HCT116 (cell line): ENCODE measurements at regions not wholly inside any gene's neighbourhood (a gene's known extent, or its start where the extent isn't known, plus 50 kb on each side); places are given as distances from the start of the nearest gene placed in this dataset.

Experiments
- ATAC-seq: fragments of 200-7000 bp; cut with Tn5 transposase; 2 replicates; pipeline ENCODE4 v1.9.1; 2020; ENCODE audit warnings: mild to moderate bottlenecking, moderate library complexity
- BruUV-seq: library from RNA; stranded (reverse); fragments of 400-500 nt; replicated peaks from 2 replicates; lab custom pipeline; 2021; lab: Mats Ljungman, UMichigan
- CTCF ChIA-PET: fragments of 300-600 bp; sonication (Branson Sonifier 250); formaldehyde crosslinking; loops from one replicate; lab custom pipeline; 2021; ENCODE audit warnings: antibody characterized with exemption; lab: Charles Lee
- POLR2A ChIA-PET: fragments of 300-600, 350-600 bp; sonication (Branson Sonifier 250); formaldehyde crosslinking; loops from one replicate; lab custom pipeline; 2021; ENCODE audit warnings: antibody characterized with exemption; lab: Charles Lee
- RAD21 ChIA-PET, 2 experiments: fragments of 300-600 bp; sonication (Branson Sonifier 250); formaldehyde crosslinking; loops; one replicate each; lab custom pipeline; 2023; ENCODE audit warnings: low total read pairs in 2 of 2; ENCODE audit not compliant: uncharacterized antibody in 2 of 2, unreplicated experiment in 2 of 2, low non-redundant PET in 1 of 2; lab: Charles Lee
- DNase-seq: peaks from one replicate; pipeline ENCODE4 v3.0.0-alpha.2; 2010; ENCODE audit warnings: low read depth, low spot score
- H2AFZ ChIP-seq: fragments of 200-600 bp; shearing (Covaris generic), sonication (generic); 2 replicates; pipeline ENCODE4 v1.6.1; 2017; ENCODE audit warnings: low read depth, mixed run types, mixed read lengths, antibody characterized with exemption, low read length; ENCODE audit not compliant: poor library complexity, severe bottlenecking
- H3K27ac ChIP-seq: 2 replicates; pipeline ENCODE4 v1.5.1; 2012; ENCODE audit warnings: low read depth, low read length
- H3K27me3 ChIP-seq: fragments of 200-600 bp; sonication (generic); 2 replicates; pipeline ENCODE4 v1.6.1; 2016; ENCODE audit warnings: mixed run types, low read length, mixed read lengths; ENCODE audit not compliant: insufficient read depth
- H3K36me3 ChIP-seq, 2 experiments: fragments of 200-500 bp in 1 of 2; fragments of 200-600 bp in 1 of 2; sonication (Bioruptor generic) in 1 of 2; sonication (generic) in 1 of 2; 2 replicates each; pipeline versions ENCODE4 v1.5.1 to v1.6.1; 2014 to 2016; ENCODE audit warnings: low read length in 2 of 2, inconsistent platforms in 1 of 2, mixed read lengths in 1 of 2, mixed run types in 1 of 2; ENCODE audit not compliant: insufficient read depth in 2 of 2, control insufficient read depth in 1 of 2
- H3K4me1 ChIP-seq, 2 experiments: fragments of 200-600 bp in 1 of 2; sonication (generic) in 1 of 2; 2 replicates each; pipeline versions ENCODE4 v1.5.1 to v1.6.1; 2012 to 2017; ENCODE audit warnings: low read length in 2 of 2, inconsistent platforms in 1 of 2, mild to moderate bottlenecking in 1 of 2, mixed read lengths in 1 of 2, mixed run types in 1 of 2, moderate library complexity in 1 of 2; ENCODE audit not compliant: insufficient read depth in 2 of 2, control insufficient read depth in 1 of 2
- H3K4me2 ChIP-seq: fragments of 200-600 bp; sonication (generic); 2 replicates; pipeline ENCODE4 v1.6.1; 2017; ENCODE audit warnings: mixed run types, low read length, mixed read lengths
- H3K4me3 ChIP-seq, 2 experiments: fragments of 200-600 bp in 1 of 2; sonication (generic) in 1 of 2; replicated peaks in 1 of 2; 2 replicates each; pipeline ENCODE4 v1.5.1; 2011 to 2016; ENCODE audit warnings: low read length in 2 of 2, control low read depth in 1 of 2, low read depth in 1 of 2, mild to moderate bottlenecking in 1 of 2, mixed read lengths in 1 of 2, mixed run types in 1 of 2
- H3K79me2 ChIP-seq: fragments of 200-600 bp; sonication (generic); 2 replicates; pipeline ENCODE4 v1.6.1; 2017; ENCODE audit warnings: mild to moderate bottlenecking, mixed run types, low read length, moderate library complexity, mixed read lengths; ENCODE audit not compliant: insufficient read depth
- H3K9ac ChIP-seq: fragments of 200-600 bp; sonication (generic); 2 replicates; pipeline ENCODE4 v1.6.1; 2016; ENCODE audit warnings: low read length, mixed read lengths
- H3K9me2 ChIP-seq: fragments of 200-600 bp; sonication (generic), shearing (Covaris generic); 2 replicates; pipeline ENCODE4 v1.6.1; 2017; ENCODE audit warnings: mixed run types, mild to moderate bottlenecking, moderate library complexity; ENCODE audit not compliant: insufficient read depth
- H3K9me3 ChIP-seq, 2 experiments: fragments of 200-500 bp in 1 of 2; fragments of 200-600 bp in 1 of 2; sonication (Bioruptor generic) in 1 of 2; sonication (generic) in 1 of 2; 2 replicates each; pipeline ENCODE4 v1.6.1; 2014 to 2017; ENCODE audit warnings: low read length in 2 of 2, mixed read lengths in 2 of 2, inconsistent platforms in 1 of 2, low read depth in 1 of 2, mild to moderate bottlenecking in 1 of 2, mixed run types in 1 of 2, moderate library complexity in 1 of 2; ENCODE audit not compliant: control insufficient read depth in 1 of 2, insufficient read depth in 1 of 2
- H4K20me1 ChIP-seq: fragments of 200-600 bp; sonication (generic), shearing (Covaris generic); 2 replicates; pipeline ENCODE4 v1.6.1; 2017; ENCODE audit warnings: mixed run types, mild to moderate bottlenecking, moderate library complexity; ENCODE audit not compliant: insufficient read depth
- EGR1 ChIP-seq: IDR thresholded peaks from 2 replicates; pipeline ENCODE4 v1.6.1; 2012; ENCODE audit warnings: low read depth
- ELF1 ChIP-seq: IDR thresholded peaks from 2 replicates; pipeline ENCODE4 v1.6.1; 2012; ENCODE audit warnings: low read depth, borderline replicate concordance
- EZH2 ChIP-seq: fragments of 200-600 bp; sonication (generic); IDR thresholded peaks from 2 replicates; pipeline ENCODE4 v1.6.1; 2017; ENCODE audit warnings: antibody characterized with exemption, mixed run types
- FOSL1 ChIP-seq: IDR thresholded peaks from 2 replicates; pipeline ENCODE4 v1.6.1; 2012; ENCODE audit warnings: low read depth
- JUND ChIP-seq: IDR thresholded peaks from 2 replicates; pipeline ENCODE4 v1.6.1; 2012
- POLR2AphosphoS5 ChIP-seq: IDR thresholded peaks from 2 replicates; pipeline ENCODE4 v1.6.1; 2011; ENCODE audit warnings: mild to moderate bottlenecking, low read depth, low read length, moderate library complexity
- RAD21 ChIP-seq: IDR thresholded peaks from 2 replicates; pipeline ENCODE4 v1.6.1; 2012; ENCODE audit warnings: low read depth, mild to moderate bottlenecking
- SIN3A ChIP-seq: IDR thresholded peaks from 2 replicates; pipeline ENCODE4 v1.6.1; 2012; ENCODE audit warnings: low read depth
- SP1 ChIP-seq: IDR thresholded peaks from 2 replicates; pipeline ENCODE4 v1.6.1; 2012; ENCODE audit warnings: low read depth
- SRF ChIP-seq: IDR thresholded peaks from 2 replicates; pipeline ENCODE4 v1.6.1; 2012; ENCODE audit warnings: low read depth
- TCF7L2 ChIP-seq: IDR thresholded peaks from 2 replicates; pipeline ENCODE4 v1.7.0; 2011; ENCODE audit warnings: borderline replicate concordance, inconsistent platforms; ENCODE audit not compliant: insufficient read depth, insufficient read length; ENCODE audit errors: extremely low read depth
- ZNF274 ChIP-seq: fragments of 200-500 bp; sonication (Bioruptor generic); IDR thresholded peaks from 2 replicates; pipeline ENCODE4 v1.6.1; 2014; ENCODE audit warnings: mild to moderate bottlenecking, low read depth, low read length, inconsistent platforms
- intact Hi-C: fragments of 100-400 bp; cut with micrococcal nuclease; formaldehyde crosslinking; loops from 2 replicates; pipeline ENCODE4 v1.10.0; 2022
- TF ChIP-seq, protein P1 (sequence below), 3 experiments: fragments of 200-600 bp in 1 of 3; sonication (generic) in 1 of 3; IDR thresholded peaks in 2 of 3; conservative IDR thresholded peaks in 1 of 3; 2 replicates each; pipeline ENCODE4 v1.5.1; 2012 to 2017; ENCODE audit warnings: low read depth in 2 of 3, low read length in 2 of 3, antibody characterized with exemption in 1 of 3, borderline replicate concordance in 1 of 3, control low read depth in 1 of 3, mild to moderate bottlenecking in 1 of 3, mixed read lengths in 1 of 3, mixed run types in 1 of 3, moderate library complexity in 1 of 3; ENCODE audit not compliant: insufficient read depth in 1 of 3

DNA sequence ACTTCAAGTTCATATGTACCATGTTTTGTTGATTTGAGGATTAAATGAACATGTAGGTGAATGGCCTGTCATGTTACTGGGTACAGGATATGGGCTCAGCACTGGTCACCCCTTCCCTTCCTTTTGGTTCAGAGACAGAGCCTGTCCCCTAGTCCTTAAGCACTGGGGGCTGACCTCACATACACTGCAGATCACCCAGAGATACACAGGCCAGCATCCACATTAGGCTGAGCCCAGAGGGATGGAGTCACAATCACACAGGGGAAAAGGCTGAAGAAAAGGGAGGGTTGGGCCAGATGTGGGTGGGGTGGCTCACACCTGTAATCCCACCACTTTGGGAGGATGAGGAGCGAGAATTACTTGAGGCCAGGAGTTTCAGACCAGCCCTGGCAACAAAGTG is 62.3 kb downstream of the IGLL5 start (continued):
- TF ChIP-seq, protein P1, sequence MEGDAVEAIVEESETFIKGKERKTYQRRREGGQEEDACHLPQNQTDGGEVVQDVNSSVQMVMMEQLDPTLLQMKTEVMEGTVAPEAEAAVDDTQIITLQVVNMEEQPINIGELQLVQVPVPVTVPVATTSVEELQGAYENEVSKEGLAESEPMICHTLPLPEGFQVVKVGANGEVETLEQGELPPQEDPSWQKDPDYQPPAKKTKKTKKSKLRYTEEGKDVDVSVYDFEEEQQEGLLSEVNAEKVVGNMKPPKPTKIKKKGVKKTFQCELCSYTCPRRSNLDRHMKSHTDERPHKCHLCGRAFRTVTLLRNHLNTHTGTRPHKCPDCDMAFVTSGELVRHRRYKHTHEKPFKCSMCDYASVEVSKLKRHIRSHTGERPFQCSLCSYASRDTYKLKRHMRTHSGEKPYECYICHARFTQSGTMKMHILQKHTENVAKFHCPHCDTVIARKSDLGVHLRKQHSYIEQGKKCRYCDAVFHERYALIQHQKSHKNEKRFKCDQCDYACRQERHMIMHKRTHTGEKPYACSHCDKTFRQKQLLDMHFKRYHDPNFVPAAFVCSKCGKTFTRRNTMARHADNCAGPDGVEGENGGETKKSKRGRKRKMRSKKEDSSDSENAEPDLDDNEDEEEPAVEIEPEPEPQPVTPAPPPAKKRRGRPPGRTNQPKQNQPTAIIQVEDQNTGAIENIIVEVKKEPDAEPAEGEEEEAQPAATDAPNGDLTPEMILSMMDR (IDR thresholded peaks at IDR 0.05 in 2 of 3, conservative IDR thresholded peaks at IDR 0.05 in 1 of 3; ENCODE audit: borderline replicate concordance in 1 of 3, insufficient read depth in 1 of 3, low read depth in 2 of 3, low read length in 2 of 3): no peak
- no peak for TF ChIP-seq SRF

GRCh38 chr22:22951035-22951434 is 63.4 kb downstream of the IGLL5 start:
- H3K27me3 ChIP-seq: peaks cover 5% of the 10 kb centered on the region; the same call in 1 of the 2 replicates
- no peak overlapping the region for H3K4me3 ChIP-seq
- ATAC-seq: no peak
- BruUV-seq: no TSS peak
- H3K4me2 ChIP-seq: no peak overlapping the region
- H2AFZ ChIP-seq: no peak overlapping the region
- ChIA-PET POLR2A (no interaction called here), CTCF (no interaction called here), RAD21 (no interaction called here)
- no peak for DNase-seq
- intact Hi-C loops: loop anchor here (10.0 kb wide), 1 partner anchor 166 kb away; no protein-coding TSS in a partner anchor
- no peak overlapping the region for H3K27ac ChIP-seq
- H3K9ac ChIP-seq: no peak overlapping the region
- TF ChIP-seq SIN3A: no peak
- no peak for TF ChIP-seq EZH2
- no peak for TF ChIP-seq ZNF274
- TF ChIP-seq EGR1: no peak
- TF ChIP-seq, protein P1 (IDR thresholded peaks at IDR 0.05 in 2 of 3, conservative IDR thresholded peaks at IDR 0.05 in 1 of 3; ENCODE audit: borderline replicate concordance in 1 of 3, insufficient read depth in 1 of 3, low read depth in 2 of 3, low read length in 2 of 3): no peak
- no peak for TF ChIP-seq SP1
- TF ChIP-seq FOSL1: no peak
- no peak for TF ChIP-seq POLR2AphosphoS5
- TF ChIP-seq SRF: no peak
- no peak for TF ChIP-seq JUND
- no peak for TF ChIP-seq ELF1
- no peak for TF ChIP-seq TCF7L2
- TF ChIP-seq RAD21: no peak
- H3K4me1 ChIP-seq: no peaks in the 10 kb centered on the region
- H3K79me2 ChIP-seq: no peaks in the 10 kb centered on the region
- no peaks in the 10 kb centered on the region for H3K9me3 ChIP-seq
- H3K9me2 ChIP-seq: no peaks in the 10 kb centered on the region
- no peaks in the 10 kb centered on the region for H4K20me1 ChIP-seq
- no peaks in the 10 kb centered on the region for H3K36me3 ChIP-seq
